ENCODE measurements at regions not wholly inside any gene's neighbourhood (a gene's known extent, or its start where the extent isn't known, plus 50 kb on each side); places are given as distances from the start of the nearest gene placed in this dataset.
"Not testable (repeated sequence)": the region's sequence is repeated elsewhere in the genome, so short reads cannot be mapped to it uniquely, and the experiment has no call there.

- DNase-seq, result peak; percentile 38
These were observed 263.6 kb downstream of the DUSP10 start for GRCh38 chr1:221478050-221478949.

- no peak for DNase-seq
These were observed 253.9 kb downstream of the DUSP10 start for GRCh38 chr1:221487781-221488524.

- DNase-seq, result no peak
These were observed 253.3 kb downstream of the DUSP10 start for GRCh38 chr1:221488550-221488949.

GRCh38 chr1:221494670-221495069 is 247.2 kb downstream of the DUSP10 start:
- DNase-seq, result no peak

GRCh38 chr1:221497046-221497445 is 244.8 kb downstream of the DUSP10 start:
- no peak for DNase-seq

- no peak for DNase-seq
These were observed 238.6 kb downstream of the DUSP10 start for GRCh38 chr1:221503268-221503667.

GRCh38 chr1:221509575-221510355 is 232.1 kb downstream of the DUSP10 start:
- no peak for DNase-seq

- no peak for DNase-seq
These were observed 230.9 kb downstream of the DUSP10 start for GRCh38 chr1:221510793-221511503.

- DNase-seq, result no peak
These were observed 230.1 kb downstream of the DUSP10 start for GRCh38 chr1:221511797-221512196.

- DNase-seq, result peak; percentile 63
These were observed 227.1 kb downstream of the DUSP10 start for GRCh38 chr1:221514806-221515205.

GRCh38 chr1:221515496-221515895 is 226.4 kb downstream of the DUSP10 start:
- DNase-seq, result no peak

GRCh38 chr1:221517961-221518360 is 223.9 kb downstream of the DUSP10 start:
- peak; percentile 73 for DNase-seq

GRCh38 chr1:221520250-221520649 is 221.6 kb downstream of the DUSP10 start:
- no peak for DNase-seq

- no peak for DNase-seq
These were observed 220.2 kb downstream of the DUSP10 start for GRCh38 chr1:221521686-221522085.

GRCh38 chr1:221522529-221522940 is 219.4 kb downstream of the DUSP10 start:
- DNase-seq, result no peak

- no peak for DNase-seq
These were observed 216.1 kb downstream of the DUSP10 start for GRCh38 chr1:221525749-221526148.

- DNase-seq, result no peak
These were observed 214.6 kb downstream of the DUSP10 start for GRCh38 chr1:221527302-221527701.

GRCh38 chr1:221527886-221528624 is 213.8 kb downstream of the DUSP10 start:
- DNase-seq, result no peak

GRCh38 chr1:221530159-221530558 is 211.7 kb downstream of the DUSP10 start:
- not testable (repeated sequence) for DNase-seq

GRCh38 chr1:221530791-221531190 is 211.1 kb downstream of the DUSP10 start:
- no peak for DNase-seq

- DNase-seq, result no peak
These were observed 209.7 kb downstream of the DUSP10 start for GRCh38 chr1:221532071-221532773.
